ENCODE measurements at regions not wholly inside any gene's neighbourhood (a gene's known extent, or its start where the extent isn't known, plus 50 kb on each side); places are given as distances from the start of the nearest gene placed in this dataset.
A peak's percentile ranks its signal among the peaks of the same experiment; 100 is the strongest.

DNA sequence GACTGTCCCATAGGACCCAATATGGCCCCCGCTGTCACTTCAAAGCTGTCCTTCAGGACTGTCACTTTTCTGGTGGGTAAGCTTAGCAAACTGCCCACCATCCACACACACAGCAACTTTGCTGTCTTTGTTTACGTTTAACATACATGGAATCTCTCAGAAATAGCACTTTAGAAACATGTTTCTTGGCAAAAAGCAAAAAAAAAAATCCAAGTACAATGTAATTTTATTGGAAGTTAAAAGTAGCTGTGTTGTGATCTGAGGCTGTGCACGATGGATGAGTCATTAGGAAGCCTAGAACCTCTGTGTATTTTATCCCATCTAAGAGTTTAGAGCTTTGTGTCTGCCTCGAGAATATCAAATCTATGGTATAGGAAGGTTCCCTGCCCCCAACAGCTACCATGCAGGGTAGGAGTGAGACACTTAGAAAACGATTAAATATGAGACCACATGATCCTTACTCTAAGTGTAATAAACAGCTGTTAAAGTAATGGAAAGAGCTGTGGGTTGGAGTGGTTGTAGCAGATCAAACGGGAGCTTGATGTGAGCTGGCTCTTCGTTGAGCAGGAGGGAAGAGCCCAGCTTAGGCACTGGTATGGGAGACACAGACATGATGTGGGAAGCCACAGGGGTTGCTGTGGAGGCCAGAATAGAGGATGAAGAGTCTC is 119.5 kb downstream of the PLEKHG1 start:
- TF ChIP-seq POLR2A (IDR thresholded peaks at IDR 0.05), result no peak
- TF ChIP-seq, protein P1, sequence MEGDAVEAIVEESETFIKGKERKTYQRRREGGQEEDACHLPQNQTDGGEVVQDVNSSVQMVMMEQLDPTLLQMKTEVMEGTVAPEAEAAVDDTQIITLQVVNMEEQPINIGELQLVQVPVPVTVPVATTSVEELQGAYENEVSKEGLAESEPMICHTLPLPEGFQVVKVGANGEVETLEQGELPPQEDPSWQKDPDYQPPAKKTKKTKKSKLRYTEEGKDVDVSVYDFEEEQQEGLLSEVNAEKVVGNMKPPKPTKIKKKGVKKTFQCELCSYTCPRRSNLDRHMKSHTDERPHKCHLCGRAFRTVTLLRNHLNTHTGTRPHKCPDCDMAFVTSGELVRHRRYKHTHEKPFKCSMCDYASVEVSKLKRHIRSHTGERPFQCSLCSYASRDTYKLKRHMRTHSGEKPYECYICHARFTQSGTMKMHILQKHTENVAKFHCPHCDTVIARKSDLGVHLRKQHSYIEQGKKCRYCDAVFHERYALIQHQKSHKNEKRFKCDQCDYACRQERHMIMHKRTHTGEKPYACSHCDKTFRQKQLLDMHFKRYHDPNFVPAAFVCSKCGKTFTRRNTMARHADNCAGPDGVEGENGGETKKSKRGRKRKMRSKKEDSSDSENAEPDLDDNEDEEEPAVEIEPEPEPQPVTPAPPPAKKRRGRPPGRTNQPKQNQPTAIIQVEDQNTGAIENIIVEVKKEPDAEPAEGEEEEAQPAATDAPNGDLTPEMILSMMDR (IDR thresholded peaks at IDR 0.05), result no peak
- DNase-seq, result no peak

DNA sequence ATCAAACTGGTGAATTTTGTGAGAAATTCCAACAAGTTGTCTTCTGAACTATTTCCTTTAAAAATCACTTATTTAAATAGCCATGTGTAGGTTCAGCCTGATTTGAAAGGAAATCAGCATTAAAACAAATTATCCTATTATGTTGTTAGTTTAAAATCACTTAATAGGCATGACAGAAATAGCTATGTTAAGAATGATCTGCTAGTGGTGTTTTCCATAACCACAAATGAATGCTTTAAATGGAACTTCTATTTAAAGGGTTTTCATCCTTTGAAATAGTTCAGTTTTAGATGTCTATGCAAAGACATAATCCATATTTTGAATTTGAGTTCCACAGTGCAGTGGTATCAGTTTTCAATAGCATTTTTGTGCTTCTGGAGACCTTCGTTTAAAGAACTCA is 120.1 kb downstream of the PLEKHG1 start:
- no peak for ATAC-seq

More for the DNA sequence above, 119.5 kb downstream of the PLEKHG1 start:
- 67 to 74% (median 71%) methylated on average over 7 of the region's 7 CpGs for WGBS, 4 donors
- Histone ChIP-seq H3K4me1 (peaks cover 0 to 31% (median 1%) of the 10 kb centered on the region in 12 donors), H3K4me3 (no peak overlapping the region), H3K36me3 (no peaks in the 10 kb centered on the region), H3K27me3 (no peaks in the 10 kb centered on the region), H3K9me3 (no peaks in the 10 kb centered on the region), H3K27ac (no peak overlapping the region)
- intact Hi-C loops (cut with DNase I), result no loop called here
- no peak for ATAC-seq

DNA sequence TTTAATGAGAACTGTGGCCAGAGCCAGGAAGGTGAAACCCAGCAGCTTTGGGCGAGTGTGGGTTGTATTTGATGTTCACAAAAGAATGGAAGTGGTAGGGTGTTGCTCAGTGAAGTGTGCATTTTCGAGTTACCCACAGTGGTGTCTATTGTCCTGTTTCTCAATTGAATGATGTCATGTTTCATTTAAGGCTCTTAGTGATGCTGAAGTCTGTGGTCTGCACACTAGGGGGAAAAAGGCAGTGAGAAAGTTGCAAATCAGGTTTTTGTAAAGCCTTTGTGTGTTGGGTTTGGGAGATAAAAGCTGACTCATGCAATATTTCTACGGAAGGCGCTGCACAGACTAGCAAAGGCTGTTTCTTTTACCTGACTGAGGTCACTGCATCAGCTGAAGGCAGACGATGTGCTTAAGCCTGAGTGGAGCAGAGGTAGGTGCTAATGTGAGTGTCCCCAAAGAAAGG is 121.1 kb downstream of the PLEKHG1 start:
- peak in 2 of 4 donors; percentile 57 to 63 for ATAC-seq
- no peak overlapping the region for H3K4me3 ChIP-seq
- no peaks in the 10 kb centered on the region for H3K9me3 ChIP-seq
- no peak for DNase-seq
- intact Hi-C loops (cut with DNase I), result no loop called here
- WGBS, 4 donors, result 41 to 47% (median 45%) methylated on average over 5 of the region's 5 CpGs
- H3K36me3 ChIP-seq, result no peaks in the 10 kb centered on the region
- H3K4me1 ChIP-seq, result peaks cover 0 to 29% (median 1%) of the 10 kb centered on the region in 12 donors
- peak overlapping the region in 1 of 12 donors; percentile 18 for H3K27ac ChIP-seq
- no peak for TF ChIP-seq POLR2A (IDR thresholded peaks at IDR 0.05)
- TF ChIP-seq, protein P1 (IDR thresholded peaks at IDR 0.05), result peak in 2 of 12 donors; percentile 4 to 22
- no peaks in the 10 kb centered on the region for H3K27me3 ChIP-seq

More for the DNA sequence above, 120.1 kb downstream of the PLEKHG1 start:
- WGBS, 4 donors, result 48 to 85% (median 84%) methylated on average over 1 of the region's 1 CpG
- Histone ChIP-seq H3K27ac (no peak overlapping the region), H3K36me3 (no peaks in the 10 kb centered on the region), H3K4me3 (no peak overlapping the region), H3K9me3 (no peaks in the 10 kb centered on the region), H3K27me3 (no peaks in the 10 kb centered on the region), H3K4me1 (peaks cover 0 to 29% (median 1%) of the 10 kb centered on the region in 12 donors)
- TF ChIP-seq, protein P1 (IDR thresholded peaks at IDR 0.05), result no peak
- TF ChIP-seq POLR2A (IDR thresholded peaks at IDR 0.05), result no peak
- DNase-seq, result no peak
- intact Hi-C loops (cut with DNase I), result no loop called here

DNA sequence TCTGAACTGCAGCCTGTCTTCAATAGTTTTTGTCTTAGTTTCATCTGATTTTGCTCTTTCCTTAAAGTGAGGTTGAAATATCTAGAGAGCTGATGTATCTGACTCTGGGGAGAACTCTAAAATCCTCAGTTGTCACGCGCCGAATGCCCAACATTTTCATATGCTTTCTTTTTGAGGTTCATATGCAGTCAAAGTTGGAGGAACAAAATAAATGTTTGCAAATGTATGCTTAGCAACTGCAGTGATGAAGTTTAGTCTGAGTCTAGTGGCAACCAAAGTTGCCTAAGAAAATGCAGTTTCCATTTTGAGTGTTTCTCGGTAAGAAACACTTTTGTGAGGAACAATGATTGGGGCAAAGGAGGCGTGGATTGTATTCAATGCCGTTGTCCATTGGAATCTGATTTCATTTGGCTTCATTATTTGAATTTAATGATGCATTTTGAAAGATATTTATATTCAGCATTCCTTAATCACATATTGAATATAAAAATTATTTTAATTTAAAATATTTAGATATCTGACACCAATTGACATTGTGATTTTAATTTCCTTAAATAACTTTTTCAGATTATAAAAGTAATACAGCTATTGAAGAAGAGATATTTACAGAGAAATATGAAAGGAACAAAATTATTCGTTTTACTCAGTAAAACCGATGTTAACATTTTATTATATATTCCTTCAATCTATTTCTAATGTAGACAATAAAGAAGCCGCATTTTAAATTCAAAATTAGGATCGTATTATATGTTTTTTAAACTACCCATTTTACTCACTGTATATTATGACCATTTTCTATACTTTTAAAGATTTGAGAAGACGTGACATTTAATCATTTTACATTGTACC is 122.0 kb downstream of the PLEKHG1 start:
- Histone ChIP-seq H3K36me3 (no peaks in the 10 kb centered on the region), H3K9me3 (no peaks in the 10 kb centered on the region), H3K4me3 (no peak overlapping the region), H3K4me1 (peaks cover 0 to 29% (median 2%) of the 10 kb centered on the region in 12 donors), H3K27ac (no peak overlapping the region), H3K27me3 (no peaks in the 10 kb centered on the region)
- DNase-seq (no peak), ATAC-seq (no peak)
- intact Hi-C loops (cut with DNase I), result no loop called here
- 89 to 94% (median 90%) methylated on average over 11 of the region's 11 CpGs for WGBS, 4 donors
- TF ChIP-seq, protein P1 (IDR thresholded peaks at IDR 0.05), result no peak
- no peak for TF ChIP-seq POLR2A (IDR thresholded peaks at IDR 0.05)
